ENCODE measurements at regions not wholly inside any gene's neighbourhood (a gene's known extent, or its start where the extent isn't known, plus 50 kb on each side); places are given as distances from the start of the nearest gene placed in this dataset.

GRCh38 chrX:2627272-2627867, 63.7 kb upstream of the CD99 start:
- H3K27ac ChIP-seq (ENCODE audit: low read length): no peak overlapping the region
- TF ChIP-seq TCF7L2 (IDR thresholded peaks at IDR 0.05; ENCODE audit: low read depth, low read length): no peak
- TF ChIP-seq, protein P1, sequence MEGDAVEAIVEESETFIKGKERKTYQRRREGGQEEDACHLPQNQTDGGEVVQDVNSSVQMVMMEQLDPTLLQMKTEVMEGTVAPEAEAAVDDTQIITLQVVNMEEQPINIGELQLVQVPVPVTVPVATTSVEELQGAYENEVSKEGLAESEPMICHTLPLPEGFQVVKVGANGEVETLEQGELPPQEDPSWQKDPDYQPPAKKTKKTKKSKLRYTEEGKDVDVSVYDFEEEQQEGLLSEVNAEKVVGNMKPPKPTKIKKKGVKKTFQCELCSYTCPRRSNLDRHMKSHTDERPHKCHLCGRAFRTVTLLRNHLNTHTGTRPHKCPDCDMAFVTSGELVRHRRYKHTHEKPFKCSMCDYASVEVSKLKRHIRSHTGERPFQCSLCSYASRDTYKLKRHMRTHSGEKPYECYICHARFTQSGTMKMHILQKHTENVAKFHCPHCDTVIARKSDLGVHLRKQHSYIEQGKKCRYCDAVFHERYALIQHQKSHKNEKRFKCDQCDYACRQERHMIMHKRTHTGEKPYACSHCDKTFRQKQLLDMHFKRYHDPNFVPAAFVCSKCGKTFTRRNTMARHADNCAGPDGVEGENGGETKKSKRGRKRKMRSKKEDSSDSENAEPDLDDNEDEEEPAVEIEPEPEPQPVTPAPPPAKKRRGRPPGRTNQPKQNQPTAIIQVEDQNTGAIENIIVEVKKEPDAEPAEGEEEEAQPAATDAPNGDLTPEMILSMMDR (IDR thresholded peaks at IDR 0.05): peak; percentile 70
- H3K4me3 ChIP-seq (ENCODE audit: low read depth in 2 of 2, low read length in 2 of 2): no peak overlapping the region
- in situ Hi-C loops (cut with HindIII; ENCODE audit: low pct_unique_long_range_greater_than_20kb, low sequenced_read_pairs) (no loop called here), intact Hi-C loops (cut with micrococcal nuclease; ENCODE audit: unreplicated experiment) (no loop called here)
- no peak for ATAC-seq
- no TSS peak for BruUV-seq (replicated peaks)
- ChIA-PET CTCF (no interaction called here), POLR2A (no interaction called here)
- H3K9me3 ChIP-seq (ENCODE audit: control insufficient read depth, insufficient read depth, low read depth, low read length): no peaks in the 10 kb centered on the region; the same call in 1 of the 2 replicates
- DNase-seq (ENCODE audit: low read depth, low spot score): no peak
- no peaks in the 10 kb centered on the region for H3K27me3 ChIP-seq (ENCODE audit: control insufficient read depth, insufficient read depth, low read length)
- no peaks in the 10 kb centered on the region for H3K4me1 ChIP-seq (ENCODE audit: control insufficient read depth, insufficient read depth, low read length)
- H3K36me3 ChIP-seq (ENCODE audit: control insufficient read depth, insufficient read depth, low read length): no peaks in the 10 kb centered on the region; the same call in 1 of the 2 replicates

DNA sequence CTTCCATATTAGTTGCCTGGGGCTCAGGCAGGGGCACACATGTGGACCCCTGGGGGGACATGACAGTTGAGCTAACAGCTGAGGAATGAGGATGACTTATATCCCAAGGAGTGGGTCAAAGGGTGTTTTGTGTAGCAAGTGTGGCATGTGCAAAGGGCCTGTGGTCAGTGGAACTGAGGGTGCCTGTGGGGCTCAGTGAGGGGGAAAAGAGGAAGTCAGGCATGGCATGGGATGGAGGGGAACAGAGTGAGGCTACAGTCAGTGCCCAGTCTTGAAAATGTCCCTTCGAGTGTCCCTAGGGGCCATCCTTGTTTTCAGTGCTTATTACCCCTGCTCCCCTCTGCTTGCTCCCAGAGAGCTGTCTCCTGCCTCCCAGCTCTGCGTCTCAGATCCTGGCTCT, 64.3 kb upstream of the CD99 start:
- no peaks in the 10 kb centered on the region; the same call in 1 of the 2 replicates for H3K36me3 ChIP-seq (ENCODE audit: control insufficient read depth, insufficient read depth, low read length)
- in situ Hi-C loops (cut with HindIII; ENCODE audit: low pct_unique_long_range_greater_than_20kb, low sequenced_read_pairs): no loop called here
- no peaks in the 10 kb centered on the region for H3K27me3 ChIP-seq (ENCODE audit: control insufficient read depth, insufficient read depth, low read length)
- no peak overlapping the region for H3K27ac ChIP-seq (ENCODE audit: low read length)
- no peaks in the 10 kb centered on the region for H3K4me1 ChIP-seq (ENCODE audit: control insufficient read depth, insufficient read depth, low read length)
- CTCF ChIA-PET: no interaction called here
- BruUV-seq (replicated peaks): no TSS peak
- H3K9me3 ChIP-seq (ENCODE audit: control insufficient read depth, insufficient read depth, low read depth, low read length): no peaks in the 10 kb centered on the region; the same call in 1 of the 2 replicates
- ATAC-seq (no peak), DNase-seq (ENCODE audit: low read depth, low spot score) (no peak)
- H3K4me3 ChIP-seq (ENCODE audit: low read depth in 2 of 2, low read length in 2 of 2): no peak overlapping the region
- POLR2A ChIA-PET: no interaction called here
- TF ChIP-seq POLR2AphosphoS5 (IDR thresholded peaks at IDR 0.05; ENCODE audit: low read depth, low read length): no peak
- intact Hi-C loops (cut with micrococcal nuclease; ENCODE audit: unreplicated experiment): no loop called here

DNA sequence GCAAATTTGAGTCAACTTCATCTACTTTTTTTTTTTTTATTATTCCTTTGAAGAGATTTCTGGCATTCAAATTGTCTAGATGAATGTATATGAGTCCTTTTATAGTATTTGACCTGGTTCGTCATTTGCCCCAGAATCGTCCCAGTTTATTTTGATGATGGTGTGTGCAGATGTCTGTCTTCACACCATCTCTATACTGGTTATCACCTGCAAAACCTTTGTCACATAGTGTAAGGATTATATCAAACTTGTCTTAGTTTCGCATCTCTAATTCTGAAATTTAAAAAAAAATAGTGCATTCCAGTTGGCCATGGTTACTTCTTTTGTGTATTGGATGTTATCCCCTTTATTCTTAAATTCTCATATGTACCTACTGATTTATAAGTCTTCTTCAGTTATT, 70.5 kb upstream of the CD99 start:
- no peak for TF ChIP-seq POLR2AphosphoS5 (IDR thresholded peaks at IDR 0.05; ENCODE audit: low read depth, low read length)
- TF ChIP-seq SIN3A (IDR thresholded peaks at IDR 0.05; ENCODE audit: borderline replicate concordance, insufficient read depth, low read depth, low read length): no peak
- no peak for TF ChIP-seq REST (IDR thresholded peaks at IDR 0.05; ENCODE audit: insufficient read depth in 1 of 2, low read depth in 2 of 2, low read length in 1 of 2)
- no peak for TF ChIP-seq TCF7L2 (IDR thresholded peaks at IDR 0.05; ENCODE audit: low read depth, low read length)
- H3K27me3 ChIP-seq (ENCODE audit: control insufficient read depth, insufficient read depth, low read length): no peaks in the 10 kb centered on the region
- H3K9me3 ChIP-seq (ENCODE audit: control insufficient read depth, insufficient read depth, low read depth, low read length): no peaks in the 10 kb centered on the region
- in situ Hi-C loops (cut with HindIII; ENCODE audit: low pct_unique_long_range_greater_than_20kb, low sequenced_read_pairs) (no loop called here), intact Hi-C loops (cut with micrococcal nuclease; ENCODE audit: unreplicated experiment) (no loop called here)
- no peak for ATAC-seq
- DNase-seq (ENCODE audit: low read depth, low spot score): no peak
- ChIA-PET CTCF (no interaction called here), POLR2A (no interaction called here)
- BruUV-seq (replicated peaks): no TSS peak
- H3K27ac ChIP-seq (ENCODE audit: low read length): no peak overlapping the region
- H3K4me3 ChIP-seq (ENCODE audit: low read depth in 2 of 2, low read length in 2 of 2): no peak overlapping the region
- no peaks in the 10 kb centered on the region for H3K36me3 ChIP-seq (ENCODE audit: control insufficient read depth, insufficient read depth, low read length)
- no peaks in the 10 kb centered on the region for H3K4me1 ChIP-seq (ENCODE audit: control insufficient read depth, insufficient read depth, low read length)
